ENCODE measurements at regions not wholly inside any gene's neighbourhood (a gene's known extent, or its start where the extent isn't known, plus 50 kb on each side); places are given as distances from the start of the nearest gene placed in this dataset.

DNA sequence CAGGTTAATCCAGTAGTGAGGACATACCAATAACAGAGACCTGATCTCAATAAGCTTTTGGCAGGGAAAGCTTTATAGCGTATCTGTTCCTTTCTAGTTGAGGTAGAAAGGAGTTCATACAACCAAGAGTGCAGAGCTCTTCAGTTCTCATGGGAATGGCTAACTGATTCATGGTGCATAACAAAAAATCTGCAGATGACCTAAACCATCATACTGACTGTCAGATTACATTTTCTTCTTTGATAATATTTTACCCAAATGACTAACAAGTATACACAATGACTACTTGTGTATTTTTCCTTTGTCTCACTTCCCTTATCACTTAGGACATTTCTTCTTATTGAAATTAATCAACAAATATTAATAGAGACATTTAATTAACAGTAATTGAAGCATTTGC lies 140.0 kb upstream of the SERTAD2 start:
- TF ChIP-seq CTCF (IDR thresholded peaks at IDR 0.05) (no peak), POLR2A (IDR thresholded peaks at IDR 0.05) (no peak), POLR2AphosphoS5 (IDR thresholded peaks at IDR 0.05) (no peak), EP300 (IDR thresholded peaks at IDR 0.05; ENCODE audit: low read depth) (no peak)

Measured in transverse colon (tissue), 4 donors.